ENCODE measurements at regions not wholly inside any gene's neighbourhood (a gene's known extent, or its start where the extent isn't known, plus 50 kb on each side); places are given as distances from the start of the nearest gene placed in this dataset.

DNA sequence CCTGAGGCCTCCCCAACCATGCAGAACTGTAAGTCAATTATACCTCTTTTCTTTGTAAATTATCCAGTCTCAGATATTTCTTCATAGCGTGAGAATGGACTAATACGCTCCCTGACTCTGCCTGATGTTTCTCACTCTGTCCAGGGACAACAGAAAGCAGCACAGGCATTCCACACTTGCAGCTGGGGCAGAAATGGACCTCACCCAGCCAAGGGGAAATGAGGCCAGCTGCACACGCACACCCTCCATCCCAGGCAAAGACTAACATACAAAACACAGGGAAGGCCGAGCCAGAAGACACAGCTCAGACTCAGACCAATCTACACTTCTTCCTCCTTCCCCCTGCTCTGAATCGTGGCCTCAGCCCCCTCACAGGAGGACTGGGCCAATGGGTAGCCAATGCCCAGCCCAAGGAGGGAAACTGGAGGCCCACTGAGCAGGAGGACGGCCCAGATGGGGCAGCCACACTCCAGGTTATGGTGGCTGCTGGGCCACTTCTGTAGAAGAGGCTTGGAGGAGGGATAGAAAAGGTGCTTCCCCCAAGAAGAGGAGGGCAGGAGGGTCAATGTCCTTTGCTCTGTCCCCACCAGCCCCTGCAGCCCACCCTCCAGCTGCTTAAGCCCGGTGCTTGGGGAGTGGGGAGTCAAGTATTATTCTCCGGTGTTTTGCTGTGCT, 228.4 kb downstream of the NPHP4 start:
- TF ChIP-seq, protein P1, sequence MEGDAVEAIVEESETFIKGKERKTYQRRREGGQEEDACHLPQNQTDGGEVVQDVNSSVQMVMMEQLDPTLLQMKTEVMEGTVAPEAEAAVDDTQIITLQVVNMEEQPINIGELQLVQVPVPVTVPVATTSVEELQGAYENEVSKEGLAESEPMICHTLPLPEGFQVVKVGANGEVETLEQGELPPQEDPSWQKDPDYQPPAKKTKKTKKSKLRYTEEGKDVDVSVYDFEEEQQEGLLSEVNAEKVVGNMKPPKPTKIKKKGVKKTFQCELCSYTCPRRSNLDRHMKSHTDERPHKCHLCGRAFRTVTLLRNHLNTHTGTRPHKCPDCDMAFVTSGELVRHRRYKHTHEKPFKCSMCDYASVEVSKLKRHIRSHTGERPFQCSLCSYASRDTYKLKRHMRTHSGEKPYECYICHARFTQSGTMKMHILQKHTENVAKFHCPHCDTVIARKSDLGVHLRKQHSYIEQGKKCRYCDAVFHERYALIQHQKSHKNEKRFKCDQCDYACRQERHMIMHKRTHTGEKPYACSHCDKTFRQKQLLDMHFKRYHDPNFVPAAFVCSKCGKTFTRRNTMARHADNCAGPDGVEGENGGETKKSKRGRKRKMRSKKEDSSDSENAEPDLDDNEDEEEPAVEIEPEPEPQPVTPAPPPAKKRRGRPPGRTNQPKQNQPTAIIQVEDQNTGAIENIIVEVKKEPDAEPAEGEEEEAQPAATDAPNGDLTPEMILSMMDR (IDR thresholded peaks at IDR 0.05): no peak
- no peak for TF ChIP-seq POLR2A (IDR thresholded peaks at IDR 0.05)

All from heart left ventricle (tissue), 13 donors.